ENCODE measurements at regions not wholly inside any gene's neighbourhood (a gene's known extent, or its start where the extent isn't known, plus 50 kb on each side); places are given as distances from the start of the nearest gene placed in this dataset.

GRCh38 chr1:229087906-229088305, 183.0 kb upstream of the RAB4A start:
- no peaks in the 10 kb centered on the region for H3K79me2 ChIP-seq (replicated peaks; ENCODE audit: insufficient read depth)
- H2AFZ ChIP-seq = no peak overlapping the region
- Mint-ChIP-seq H3K36me3 (ENCODE audit: low read depth) (peaks cover 10% of the 10 kb centered on the region), H3K9me3 (peaks cover 10% of the 10 kb centered on the region), H3K27me3 (ENCODE audit: insufficient read depth, low read depth, poor library complexity) (peaks cover 17% of the 10 kb centered on the region), H3K4me3 (no peak overlapping the region), H3K4me1 (peaks cover 46% of the 10 kb centered on the region), H3K27ac (no peak overlapping the region)
- no peak overlapping the region for H3K4me3 ChIP-seq
- H3K4me1 ChIP-seq (ENCODE audit: insufficient read depth) = peaks cover 27% of the 10 kb centered on the region
- TF ChIP-seq STAT1 (IDR thresholded peaks at IDR 0.05; ENCODE audit: unreplicated experiment) = no peak
- TF ChIP-seq REST (IDR thresholded peaks at IDR 0.05; ENCODE audit: unreplicated experiment) = no peak
- TF ChIP-seq CREB1 (CRISPR knock-in tag; IDR thresholded peaks at IDR 0.05; ENCODE audit: low read depth) = no peak
- no peak for TF ChIP-seq NANOG (IDR thresholded peaks at IDR 0.05; ENCODE audit: borderline replicate concordance)
- no peak for TF ChIP-seq ZNF114 (CRISPR knock-in tag; IDR thresholded peaks at IDR 0.05)
- no peak for TF ChIP-seq EZH2 (IDR thresholded peaks at IDR 0.05; ENCODE audit: low read depth, unreplicated experiment)
- no peak for TF ChIP-seq ZNF331 (CRISPR knock-in tag; IDR thresholded peaks at IDR 0.05; ENCODE audit: low read depth)
- TF ChIP-seq CTCF (conservative IDR thresholded peaks at IDR 0.05; ENCODE audit: low read depth in 2 of 2) = no peak
- TF ChIP-seq EZH2phosphoT487 (IDR thresholded peaks at IDR 0.05; ENCODE audit: unreplicated experiment) = no peak
- no peak for TF ChIP-seq POLR2AphosphoS5 (IDR thresholded peaks at IDR 0.05; ENCODE audit: low read depth)
- no peak for TF ChIP-seq JUNB (IDR thresholded peaks at IDR 0.05; ENCODE audit: unreplicated experiment)
- no peak for TF ChIP-seq ZNF462 (CRISPR knock-in tag; IDR thresholded peaks at IDR 0.05)
- TF ChIP-seq ETS1 (IDR thresholded peaks at IDR 0.05) = no peak
- no peaks in the 10 kb centered on the region for H3K27me3 ChIP-seq (ENCODE audit: insufficient read depth)
- H4K20me1 ChIP-seq (replicated peaks; ENCODE audit: insufficient read depth) = no peaks in the 10 kb centered on the region
- H3K4me2 ChIP-seq = no peak overlapping the region
- no peaks in the 10 kb centered on the region; the same call in 1 of the 2 replicates for H3F3A ChIP-seq (replicated peaks; ENCODE audit: low read depth)
- DNase-seq (ENCODE audit: low spot score) = no peak
- H3K27ac ChIP-seq (ENCODE audit: low read depth) = no peak overlapping the region
- no peak; the same call in 2 of the 3 replicates for ATAC-seq
- no peaks in the 10 kb centered on the region for H3K9me2 ChIP-seq (ENCODE audit: insufficient read depth)
- no peaks in the 10 kb centered on the region for H3K36me3 ChIP-seq (ENCODE audit: insufficient read depth)

All from GM23338 (cell line).